ENCODE measurements at regions not wholly inside any gene's neighbourhood (a gene's known extent, or its start where the extent isn't known, plus 50 kb on each side); places are given as distances from the start of the nearest gene placed in this dataset.

DNA sequence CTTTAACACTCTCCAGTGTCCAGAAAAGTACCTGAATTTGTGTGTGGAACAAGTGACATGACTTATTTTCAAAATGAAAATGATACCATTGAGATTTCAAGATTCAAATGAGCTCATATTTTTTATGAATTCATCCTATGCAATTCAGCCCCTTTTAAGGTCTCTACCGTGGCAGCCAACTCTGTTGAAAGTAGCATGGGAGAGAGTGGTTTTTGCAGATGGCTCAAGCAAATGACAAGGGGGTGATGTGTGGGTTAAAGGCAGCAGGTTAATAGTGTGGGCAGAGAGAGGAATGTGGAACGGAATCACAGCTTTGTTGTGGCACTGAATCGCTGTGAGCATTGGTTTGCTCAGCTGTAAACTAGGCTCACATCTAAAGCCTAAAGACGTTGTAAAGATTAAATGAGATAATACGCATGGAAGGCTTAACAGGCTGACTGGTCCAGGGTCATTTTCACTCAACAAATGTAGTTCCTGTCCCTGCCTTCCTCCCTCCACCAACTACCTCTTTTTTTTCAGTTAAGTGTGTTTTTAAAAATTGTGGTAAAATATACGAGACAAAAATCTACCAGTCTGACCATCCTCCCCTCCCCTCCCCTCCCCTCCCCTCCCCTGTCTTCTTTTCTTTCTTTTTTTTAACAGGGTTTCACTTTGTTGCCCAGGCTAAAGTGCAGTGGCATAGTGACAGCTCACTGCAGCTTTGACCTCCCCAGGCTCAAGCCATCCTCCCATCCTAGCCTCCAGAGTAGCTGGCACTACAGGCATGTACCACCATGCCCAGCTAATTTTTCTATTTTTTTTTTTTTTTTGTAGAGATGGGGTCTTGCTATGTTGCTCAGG is 114.7 kb upstream of the ZNF217 start:
- TF ChIP-seq POLR2AphosphoS5 (IDR thresholded peaks at IDR 0.05) (no peak), POLR2A (IDR thresholded peaks at IDR 0.05) (no peak)
- TF ChIP-seq, protein P1, sequence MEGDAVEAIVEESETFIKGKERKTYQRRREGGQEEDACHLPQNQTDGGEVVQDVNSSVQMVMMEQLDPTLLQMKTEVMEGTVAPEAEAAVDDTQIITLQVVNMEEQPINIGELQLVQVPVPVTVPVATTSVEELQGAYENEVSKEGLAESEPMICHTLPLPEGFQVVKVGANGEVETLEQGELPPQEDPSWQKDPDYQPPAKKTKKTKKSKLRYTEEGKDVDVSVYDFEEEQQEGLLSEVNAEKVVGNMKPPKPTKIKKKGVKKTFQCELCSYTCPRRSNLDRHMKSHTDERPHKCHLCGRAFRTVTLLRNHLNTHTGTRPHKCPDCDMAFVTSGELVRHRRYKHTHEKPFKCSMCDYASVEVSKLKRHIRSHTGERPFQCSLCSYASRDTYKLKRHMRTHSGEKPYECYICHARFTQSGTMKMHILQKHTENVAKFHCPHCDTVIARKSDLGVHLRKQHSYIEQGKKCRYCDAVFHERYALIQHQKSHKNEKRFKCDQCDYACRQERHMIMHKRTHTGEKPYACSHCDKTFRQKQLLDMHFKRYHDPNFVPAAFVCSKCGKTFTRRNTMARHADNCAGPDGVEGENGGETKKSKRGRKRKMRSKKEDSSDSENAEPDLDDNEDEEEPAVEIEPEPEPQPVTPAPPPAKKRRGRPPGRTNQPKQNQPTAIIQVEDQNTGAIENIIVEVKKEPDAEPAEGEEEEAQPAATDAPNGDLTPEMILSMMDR (IDR thresholded peaks at IDR 0.05) = no peak

Measured in breast epithelium (tissue), 3 donors.